ENCODE measurements at regions not wholly inside any gene's neighbourhood (a gene's known extent, or its start where the extent isn't known, plus 50 kb on each side); places are given as distances from the start of the nearest gene placed in this dataset.
"Not testable (repeated sequence)": the region's sequence is repeated elsewhere in the genome, so short reads cannot be mapped to it uniquely, and the experiment has no call there.

DNA sequence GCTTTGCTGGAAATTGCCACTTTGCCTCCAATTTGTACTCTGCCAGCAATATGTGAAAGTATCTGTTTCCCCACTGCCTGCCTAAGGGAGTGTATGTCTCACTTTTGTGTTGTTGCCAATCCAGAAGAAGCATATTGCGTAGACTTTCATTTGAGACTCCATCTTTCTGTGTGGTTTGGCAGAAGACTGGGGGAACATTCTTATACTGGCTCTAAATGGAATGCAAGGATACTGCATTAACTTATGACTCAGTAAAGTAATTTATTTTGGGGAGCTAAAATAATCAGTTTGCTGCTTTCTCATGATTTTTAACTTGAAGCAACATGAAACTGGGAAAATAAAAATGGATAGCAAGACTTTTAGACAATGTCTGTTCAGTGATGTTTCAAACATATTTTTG is 107.7 kb upstream of the TMPRSS2 start:
- ChIA-PET POLR2A (no interaction called here), CTCF (no interaction called here)

DNA sequence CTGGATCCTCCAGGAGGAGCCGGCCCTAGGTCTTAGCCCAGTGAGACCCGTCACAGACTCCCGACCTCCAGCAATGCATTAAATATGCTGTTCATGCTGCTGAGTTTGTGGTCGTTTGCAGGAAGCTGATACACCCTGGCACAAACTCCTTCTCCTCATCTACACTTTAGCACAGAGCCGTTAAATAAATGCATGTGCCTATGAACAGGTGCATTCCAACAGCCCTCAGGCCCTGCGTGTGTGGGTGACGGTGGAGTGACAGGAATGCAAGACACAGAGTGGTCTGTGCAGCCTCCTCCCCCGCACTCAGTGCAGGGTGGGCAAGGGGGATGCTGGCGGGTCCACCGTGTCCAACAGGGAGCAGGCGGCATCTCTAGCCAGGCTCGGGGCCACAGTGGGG is 106.6 kb upstream of the TMPRSS2 start:
- POLR2A ChIA-PET = no interaction called here
- CTCF ChIA-PET = no interaction called here

GRCh38 chr21:41613533-41613909 is 105.6 kb upstream of the TMPRSS2 start:
- POLR2A ChIA-PET = no interaction called here
- CTCF ChIA-PET = no interaction called here

GRCh38 chr21:41612674-41613532 is 104.9 kb upstream of the TMPRSS2 start:
- ChIA-PET POLR2A (no interaction called here), CTCF (no interaction called here)

GRCh38 chr21:41611966-41612606 is 104.1 kb upstream of the TMPRSS2 start:
- CTCF ChIA-PET = no interaction called here
- POLR2A ChIA-PET = no interaction called here

- ChIA-PET POLR2A (no interaction called here), CTCF (no interaction called here)
These were observed 103.5 kb upstream of the TMPRSS2 start for GRCh38 chr21:41611441-41611840.

DNA sequence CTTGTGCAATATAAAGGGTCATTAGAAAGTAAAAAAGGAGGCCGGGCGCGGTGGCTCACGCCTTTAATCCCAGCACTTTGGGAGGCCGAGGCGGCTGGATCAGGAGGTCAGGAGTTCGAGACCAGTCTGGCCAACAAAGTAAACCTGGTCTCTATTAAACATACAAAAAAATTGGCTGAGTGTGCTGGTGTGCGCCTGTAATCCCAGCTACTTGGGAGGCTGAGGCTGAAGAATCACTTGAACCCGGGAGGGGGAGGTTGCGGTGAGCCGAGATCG is 102.8 kb upstream of the TMPRSS2 start:
- POLR2A ChIA-PET = not testable (repeated sequence)

GRCh38 chr21:41610042-41610839 is 102.3 kb upstream of the TMPRSS2 start:
- ChIA-PET CTCF (no interaction called here), POLR2A (no interaction called here)

More for the DNA sequence above, 102.8 kb upstream of the TMPRSS2 start:
- CTCF ChIA-PET = not testable (repeated sequence)

GRCh38 chr21:41606706-41607105 is 98.7 kb upstream of the TMPRSS2 start:
- POLR2A ChIA-PET = no interaction called here
- CTCF ChIA-PET = no interaction called here

DNA sequence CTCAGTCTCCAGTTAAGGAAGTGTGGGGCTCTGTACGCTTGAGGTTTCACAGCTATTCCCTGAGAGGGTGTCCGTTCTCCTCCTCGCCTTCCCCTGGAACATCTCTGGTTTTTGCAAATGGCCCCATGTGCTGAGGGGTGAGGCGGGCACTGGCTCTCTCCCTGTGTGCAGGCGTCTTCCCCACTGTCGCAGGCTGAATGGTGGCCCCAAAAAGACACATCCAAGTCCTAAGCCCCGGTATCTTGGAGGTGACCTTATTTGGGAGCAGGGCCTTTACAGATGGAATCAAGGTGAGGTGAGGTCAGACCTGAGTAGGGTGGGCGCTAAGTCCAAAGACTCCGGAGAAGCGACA is 98.0 kb upstream of the TMPRSS2 start:
- ChIA-PET POLR2A (no interaction called here), CTCF (no interaction called here)

GRCh38 chr21:41605178-41605933 is 97.4 kb upstream of the TMPRSS2 start:
- CTCF ChIA-PET = no interaction called here
- POLR2A ChIA-PET = no interaction called here

- POLR2A ChIA-PET = no interaction called here
- CTCF ChIA-PET = no interaction called here
These were observed 96.7 kb upstream of the TMPRSS2 start for GRCh38 chr21:41604583-41605041.

- POLR2A ChIA-PET = no interaction called here
- CTCF ChIA-PET = no interaction called here
These were observed 95.5 kb upstream of the TMPRSS2 start for GRCh38 chr21:41603476-41603875.

DNA sequence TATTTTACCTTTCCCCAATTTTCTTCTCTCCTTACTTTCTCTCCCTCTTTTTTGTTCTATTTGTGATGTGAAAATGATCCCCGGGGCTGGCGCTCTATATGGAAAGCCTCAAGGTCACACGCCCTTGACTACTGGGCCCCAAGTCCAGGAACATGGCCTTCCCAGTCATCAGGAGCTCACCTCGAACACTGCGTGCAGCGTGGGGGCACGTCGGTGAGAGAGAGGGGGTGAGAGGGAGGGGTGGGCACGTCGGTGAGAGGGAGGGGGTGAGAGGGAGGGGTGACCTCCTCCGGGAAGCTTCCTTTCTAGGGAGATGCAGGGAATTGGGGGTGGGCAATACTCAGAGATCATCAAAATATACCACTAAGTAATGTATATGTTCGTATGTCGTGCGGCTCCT is 94.6 kb upstream of the TMPRSS2 start:
- CTCF ChIA-PET = interaction anchor here (0.5 kb wide), 1 partner anchor 395 kb away, joined by 3 read pairs; no protein-coding TSS in a partner anchor
- POLR2A ChIA-PET = no interaction called here

DNA sequence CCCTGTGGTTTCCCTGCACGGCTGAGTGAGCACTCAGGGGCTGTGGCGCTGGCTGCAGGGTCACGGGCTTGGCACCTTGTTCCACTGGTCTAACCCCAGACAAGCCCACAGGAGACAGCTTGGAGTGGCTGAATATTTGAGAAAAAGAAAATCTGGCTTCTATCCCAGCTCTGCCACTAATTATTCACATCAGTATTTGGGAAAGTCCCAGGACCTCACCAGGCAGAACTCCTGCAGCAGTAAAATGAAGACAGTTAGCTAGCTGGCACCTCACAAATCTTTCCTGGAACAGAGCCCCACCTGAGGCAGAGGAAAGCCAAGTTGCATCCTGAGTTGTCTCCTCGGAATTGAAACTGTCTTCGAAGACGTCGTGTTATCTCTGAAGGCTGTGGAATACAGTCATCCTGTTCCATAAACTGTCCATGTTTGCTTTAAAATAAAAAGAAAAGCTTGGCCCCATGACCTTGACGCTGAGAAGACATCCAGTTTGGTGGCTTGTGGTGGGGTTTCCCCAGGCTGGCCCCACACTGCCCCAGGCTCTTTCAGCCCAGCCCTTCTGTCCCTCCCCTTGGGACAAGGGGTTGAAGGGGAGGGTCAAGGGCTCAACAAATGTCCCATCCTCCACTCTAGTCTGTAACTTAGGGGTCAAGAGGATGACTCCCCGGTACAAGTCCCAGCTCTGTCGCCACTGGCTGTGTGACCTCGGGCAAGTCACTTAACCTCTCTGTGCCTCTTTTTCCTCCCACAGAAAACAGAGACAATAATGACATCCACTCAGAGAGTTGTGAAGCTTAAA is 93.8 kb upstream of the TMPRSS2 start:
- ChIA-PET CTCF (interaction anchor here (0.5 kb wide), 1 partner anchor 395 kb away, joined by 3 read pairs; no protein-coding TSS in a partner anchor), POLR2A (no interaction called here)

DNA sequence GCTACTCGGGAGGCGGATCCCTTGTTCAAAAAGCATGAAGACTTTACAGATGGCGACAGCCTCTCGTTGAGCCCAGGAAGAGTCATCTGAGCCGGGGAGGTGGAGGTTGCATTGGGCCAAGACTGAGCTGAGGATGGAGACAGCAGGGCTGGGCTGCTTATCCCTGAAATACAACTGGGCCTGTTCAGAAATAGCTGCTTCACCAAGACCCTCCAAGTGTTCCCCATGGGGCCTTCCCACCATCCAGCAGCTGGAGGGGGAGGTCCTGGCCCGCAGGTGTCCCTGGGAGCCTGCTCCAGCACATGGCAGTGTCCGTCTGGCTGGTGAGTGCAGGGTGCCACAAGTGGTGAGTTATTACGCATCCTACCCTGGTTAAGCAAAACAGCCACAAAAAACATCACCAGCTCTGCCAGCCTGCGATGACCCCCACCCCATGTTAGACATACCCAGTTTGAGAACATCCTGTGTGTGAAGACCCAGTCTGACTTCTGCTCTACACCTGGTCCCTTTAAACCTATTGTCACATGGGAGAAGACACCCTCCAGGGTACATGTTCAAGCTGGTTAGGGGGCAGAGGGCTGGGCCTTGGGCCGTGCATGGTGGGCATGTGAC is 93.1 kb upstream of the TMPRSS2 start:
- ChIA-PET CTCF (no interaction called here), POLR2A (no interaction called here)

- CTCF ChIA-PET = no interaction called here
- POLR2A ChIA-PET = no interaction called here
These were observed 92.6 kb upstream of the TMPRSS2 start for GRCh38 chr21:41600556-41600955.

- ChIA-PET CTCF (no interaction called here), POLR2A (no interaction called here)
These were observed 92.2 kb upstream of the TMPRSS2 start for GRCh38 chr21:41600116-41600515.
